ENCODE measurements at regions not wholly inside any gene's neighbourhood (a gene's known extent, or its start where the extent isn't known, plus 50 kb on each side); places are given as distances from the start of the nearest gene placed in this dataset.
"Not testable (repeated sequence)": the region's sequence is repeated elsewhere in the genome, so short reads cannot be mapped to it uniquely, and the experiment has no call there.

DNA sequence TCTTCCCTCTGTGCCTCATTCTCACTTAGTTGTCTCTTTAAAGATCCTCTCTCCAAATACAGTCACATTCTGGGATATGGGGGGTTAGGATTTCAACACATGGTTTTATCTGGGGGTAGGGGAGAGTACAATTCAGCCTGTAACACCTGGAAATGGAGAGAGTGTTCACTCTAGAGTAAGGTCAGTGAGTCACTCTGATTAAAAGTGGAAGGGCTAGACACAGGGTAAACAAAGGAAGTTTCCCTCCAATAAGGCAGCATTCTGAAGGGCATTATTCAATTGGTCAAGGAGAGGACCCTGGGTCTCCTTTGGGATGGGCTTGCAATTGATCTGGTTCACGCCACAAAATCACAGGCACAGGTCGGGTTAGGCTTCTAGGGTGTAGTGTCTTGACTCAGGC, 232.8 kb upstream of the NPSR1 start:
- H3K4me3 ChIP-seq = no peak overlapping the region
- TF ChIP-seq, protein P1, sequence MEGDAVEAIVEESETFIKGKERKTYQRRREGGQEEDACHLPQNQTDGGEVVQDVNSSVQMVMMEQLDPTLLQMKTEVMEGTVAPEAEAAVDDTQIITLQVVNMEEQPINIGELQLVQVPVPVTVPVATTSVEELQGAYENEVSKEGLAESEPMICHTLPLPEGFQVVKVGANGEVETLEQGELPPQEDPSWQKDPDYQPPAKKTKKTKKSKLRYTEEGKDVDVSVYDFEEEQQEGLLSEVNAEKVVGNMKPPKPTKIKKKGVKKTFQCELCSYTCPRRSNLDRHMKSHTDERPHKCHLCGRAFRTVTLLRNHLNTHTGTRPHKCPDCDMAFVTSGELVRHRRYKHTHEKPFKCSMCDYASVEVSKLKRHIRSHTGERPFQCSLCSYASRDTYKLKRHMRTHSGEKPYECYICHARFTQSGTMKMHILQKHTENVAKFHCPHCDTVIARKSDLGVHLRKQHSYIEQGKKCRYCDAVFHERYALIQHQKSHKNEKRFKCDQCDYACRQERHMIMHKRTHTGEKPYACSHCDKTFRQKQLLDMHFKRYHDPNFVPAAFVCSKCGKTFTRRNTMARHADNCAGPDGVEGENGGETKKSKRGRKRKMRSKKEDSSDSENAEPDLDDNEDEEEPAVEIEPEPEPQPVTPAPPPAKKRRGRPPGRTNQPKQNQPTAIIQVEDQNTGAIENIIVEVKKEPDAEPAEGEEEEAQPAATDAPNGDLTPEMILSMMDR (IDR thresholded peaks at IDR 0.05) = no peak
- no peak for DNase-seq (ENCODE audit: low spot score)
- no peak overlapping the region for H3K27ac ChIP-seq

DNA sequence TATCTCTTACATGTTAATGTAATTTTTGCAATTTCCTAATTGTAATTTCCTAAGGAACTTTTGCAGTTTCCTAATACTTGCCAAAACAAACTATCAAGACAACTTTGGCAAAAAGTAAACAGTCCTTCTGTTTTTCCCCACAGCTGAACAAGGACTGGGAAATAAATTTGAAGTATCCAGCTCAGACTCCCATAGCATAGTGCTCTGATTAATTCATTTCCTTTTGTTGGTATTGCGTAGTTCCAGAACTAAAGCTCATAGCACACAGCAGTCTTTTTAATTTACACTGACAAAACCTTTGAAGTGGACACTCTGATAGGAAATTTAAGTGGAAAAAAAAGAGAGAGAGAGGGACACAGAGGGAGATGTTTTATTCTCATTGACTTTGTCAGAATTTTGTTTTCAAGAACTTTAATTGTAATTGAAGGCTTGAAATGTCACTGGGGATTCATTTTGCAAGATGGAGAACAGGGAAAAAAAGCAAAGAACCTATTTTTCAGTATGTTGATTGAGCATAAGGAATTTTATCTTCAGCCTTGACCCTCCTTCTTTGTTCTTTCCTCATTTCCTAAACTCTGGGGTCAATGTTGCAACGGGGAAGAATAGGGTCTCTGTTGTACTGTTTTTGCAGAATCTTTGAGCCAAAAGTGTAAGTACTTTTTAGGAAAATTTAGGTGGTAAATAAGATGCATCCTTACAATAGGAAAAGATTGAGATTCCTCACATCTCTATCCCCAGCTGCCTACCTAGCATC, 232.2 kb upstream of the NPSR1 start:
- no peak overlapping the region for H3K27ac ChIP-seq
- no peak overlapping the region for H3K4me3 ChIP-seq
- TF ChIP-seq, protein P1 (IDR thresholded peaks at IDR 0.05) = no peak
- DNase-seq (ENCODE audit: low spot score) = no peak

- TF ChIP-seq, protein P1 (IDR thresholded peaks at IDR 0.05) = no peak
- H3K4me3 ChIP-seq = no peak overlapping the region
- no peak for DNase-seq (ENCODE audit: low spot score)
- no peak overlapping the region for H3K27ac ChIP-seq
Measured at GRCh38 chr7:34430456-34430855, 227.6 kb upstream of the NPSR1 start.

GRCh38 chr7:34438436-34438835, 219.6 kb upstream of the NPSR1 start:
- TF ChIP-seq, protein P1 (IDR thresholded peaks at IDR 0.05) = no peak
- no peak for DNase-seq (ENCODE audit: low spot score)
- Histone ChIP-seq H3K27ac (no peak overlapping the region), H3K4me3 (no peak overlapping the region)

GRCh38 chr7:34445653-34446052, 212.4 kb upstream of the NPSR1 start:
- no peak overlapping the region for H3K4me3 ChIP-seq
- DNase-seq (ENCODE audit: low spot score) = no peak
- TF ChIP-seq, protein P1 (IDR thresholded peaks at IDR 0.05) = no peak
- H3K27ac ChIP-seq = no peak overlapping the region

- not testable (repeated sequence) for H3K27ac ChIP-seq; H3K4me3 ChIP-seq; DNase-seq (ENCODE audit: low spot score)
Measured at GRCh38 chr7:34448531-34448930, 209.5 kb upstream of the NPSR1 start.

DNA sequence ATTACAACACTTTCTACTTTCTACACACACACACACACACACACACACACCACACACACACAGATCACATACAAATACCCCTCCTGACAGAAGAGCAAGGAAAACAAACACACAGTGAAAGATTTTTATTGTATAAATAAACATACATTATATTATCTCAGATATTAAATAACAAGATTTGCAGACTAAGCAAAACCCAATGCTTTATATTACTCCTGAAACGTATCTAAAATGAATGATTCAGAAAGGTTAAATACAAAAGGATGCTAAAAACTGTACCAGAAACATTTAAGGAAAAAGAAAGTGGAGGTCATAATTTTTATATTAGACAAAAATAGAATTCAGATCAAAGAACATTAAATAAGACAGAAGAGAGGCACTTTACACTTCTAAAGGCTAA, 208.3 kb upstream of the NPSR1 start:
- Histone ChIP-seq H3K27ac (no peak overlapping the region), H3K4me3 (no peak overlapping the region)
- TF ChIP-seq, protein P1 (IDR thresholded peaks at IDR 0.05) = no peak
- no peak for DNase-seq (ENCODE audit: low spot score)
